Progenitor cell of endocrine pancreas (in vitro differentiated cells): ENCODE measurements at regions not wholly inside any gene's neighbourhood (a gene's known extent, or its start where the extent isn't known, plus 50 kb on each side); places are given as distances from the start of the nearest gene placed in this dataset.

ENCODE experiments used
- DNase-seq: peaks from one replicate; pipeline ENCODE4 v3.0.0; 2021; ENCODE audit warnings: low spot score; ENCODE audit not compliant: unreplicated experiment
- H3K27ac Mint-ChIP-seq: 2 replicates; pipeline ENCODE4 v1.8.0; 2021; ENCODE audit warnings: mild to moderate bottlenecking, moderate library complexity, mixed read lengths
- H3K27me3 Mint-ChIP-seq: 2 replicates; pipeline ENCODE4 v1.8.0; 2021; ENCODE audit warnings: mixed read lengths
- H3K36me3 Mint-ChIP-seq: 2 replicates; pipeline ENCODE4 v1.8.0; 2022; ENCODE audit warnings: mixed read lengths; ENCODE audit not compliant: insufficient read depth
- H3K4me1 Mint-ChIP-seq: 2 replicates; pipeline ENCODE4 v1.8.0; 2021; ENCODE audit warnings: low read depth, mixed read lengths
- H3K4me3 Mint-ChIP-seq: 2 replicates; pipeline ENCODE4 v1.8.0; 2021; ENCODE audit warnings: low read depth, mild to moderate bottlenecking, moderate library complexity, mixed read lengths
- H3K9me3 Mint-ChIP-seq: 2 replicates; pipeline ENCODE4 v1.8.0; 2021; ENCODE audit warnings: low read depth, mixed read lengths
- CTCF ChIP-seq: fragments of 200-600 bp; sonication (generic); IDR thresholded peaks from one replicate; pipeline ENCODE4 v1.5.0; 2021; ENCODE audit warnings: antibody characterized with exemption, mild to moderate bottlenecking; ENCODE audit not compliant: unreplicated experiment

GRCh38 chr10:91149550-91149949 is 70.9 kb upstream of the PCGF5 start:
- H3K9me3 Mint-ChIP-seq = no peaks in the 10 kb centered on the region
- TF ChIP-seq CTCF = no peak
- H3K27ac Mint-ChIP-seq = no peak overlapping the region
- no peaks in the 10 kb centered on the region for H3K36me3 Mint-ChIP-seq
- no peak for DNase-seq
- no peaks in the 10 kb centered on the region for H3K27me3 Mint-ChIP-seq
- no peak overlapping the region for H3K4me3 Mint-ChIP-seq
- H3K4me1 Mint-ChIP-seq = peaks cover 1% of the 10 kb centered on the region

GRCh38 chr10:91150631-91151030 is 69.8 kb upstream of the PCGF5 start:
- Mint-ChIP-seq H3K27ac (no peak overlapping the region), H3K9me3 (no peaks in the 10 kb centered on the region), H3K27me3 (peaks cover 7% of the 10 kb centered on the region), H3K36me3 (no peaks in the 10 kb centered on the region), H3K4me1 (peaks cover 1% of the 10 kb centered on the region), H3K4me3 (no peak overlapping the region)
- TF ChIP-seq CTCF = no peak
- no peak for DNase-seq

GRCh38 chr10:91153508-91153907 is 67.0 kb upstream of the PCGF5 start:
- Mint-ChIP-seq H3K27me3 (peaks cover 19% of the 10 kb centered on the region), H3K9me3 (no peaks in the 10 kb centered on the region), H3K36me3 (no peaks in the 10 kb centered on the region), H3K4me3 (no peak overlapping the region), H3K27ac (no peak overlapping the region), H3K4me1 (peaks cover 1% of the 10 kb centered on the region)
- no peak for DNase-seq
- no peak for TF ChIP-seq CTCF

GRCh38 chr10:91154842-91155241 is 65.6 kb upstream of the PCGF5 start:
- no peaks in the 10 kb centered on the region for H3K36me3 Mint-ChIP-seq
- DNase-seq = no peak
- H3K9me3 Mint-ChIP-seq = no peaks in the 10 kb centered on the region

GRCh38 chr10:91156196-91156595 is 64.3 kb upstream of the PCGF5 start:
- Mint-ChIP-seq H3K4me1 (peaks cover under 1% of the 10 kb centered on the region), H3K27me3 (peaks cover 42% of the 10 kb centered on the region), H3K27ac (no peak overlapping the region), H3K9me3 (no peaks in the 10 kb centered on the region), H3K36me3 (no peaks in the 10 kb centered on the region), H3K4me3 (no peak overlapping the region)
- no peak for DNase-seq
- no peak for TF ChIP-seq CTCF

More at GRCh38 chr10:91154842-91155241, 65.6 kb upstream of the PCGF5 start:
- TF ChIP-seq CTCF = no peak
- Mint-ChIP-seq H3K27me3 (peaks cover 29% of the 10 kb centered on the region), H3K4me3 (no peak overlapping the region), H3K4me1 (peaks cover 1% of the 10 kb centered on the region), H3K27ac (no peak overlapping the region)
